Right lobe of liver (tissue), 6 donors: ENCODE measurements at regions not wholly inside any gene's neighbourhood (a gene's known extent, or its start where the extent isn't known, plus 50 kb on each side); places are given as distances from the start of the nearest gene placed in this dataset.

ENCODE experiments used
- ATAC-seq, 4 donors: fragments of 200-7000 bp; cut with Tn5 transposase; one replicate each; pipeline ENCODE4 v1.9.1; 2020; ENCODE audit warnings: mild to moderate bottlenecking in 4 of 4, moderate library complexity in 4 of 4
- DNase-seq, 3 donors: peaks; one replicate each; pipeline ENCODE4 v3.0.0-alpha.2; 2020
- H3K27ac ChIP-seq, 3 donors: fragments of 200-600 bp; one replicate each; pipeline ENCODE4 v1.8.0; 2022
- H3K27me3 ChIP-seq, 2 donors: fragments of 200-600 bp; one replicate each; pipeline ENCODE4 v1.8.0; 2022
- H3K36me3 ChIP-seq, 4 donors: fragments of 200-600 bp; sonication (generic) in 1 of 4; one replicate each; pipeline versions ENCODE4 v1.5.1 to v1.8.0; 2017 to 2022; ENCODE audit warnings: control low read depth in 1 of 4
- H3K4me1 ChIP-seq, 4 donors: fragments of 200-600 bp; sonication (generic) in 1 of 4; one replicate each; pipeline versions ENCODE4 v1.5.1 to v1.8.0; 2017 to 2022; ENCODE audit warnings: control low read depth in 1 of 4
- H3K4me3 ChIP-seq, 3 donors: fragments of 200-600 bp; one replicate each; pipeline ENCODE4 v1.8.0; 2022
- H3K9me3 ChIP-seq, 4 donors: fragments of 200-600 bp; sonication (generic) in 1 of 4; one replicate each; pipeline versions ENCODE4 v1.5.1 to v1.8.0; 2017 to 2022; ENCODE audit warnings: control low read depth in 1 of 4
- POLR2A ChIP-seq: fragments of 450-650 bp; IDR thresholded peaks from one replicate; pipeline ENCODE4 v1.6.1; 2017; ENCODE audit warnings: antibody characterized with exemption, mild to moderate bottlenecking
- WGBS: methylation state at CpG from one replicate; pipeline ENCODE4 v1.1.6; 2018; ENCODE audit warnings: low coverage, low lambda C conversion rate; ENCODE audit not compliant: insufficient coverage; ENCODE audit errors: missing lambda C conversion rate; 5-methylcytosine and 5-hydroxymethylcytosine counted together
- intact Hi-C, 2 donors: fragments of 100-400 bp; cut with DNase I; formaldehyde crosslinking; loops; one replicate each; pipeline versions ENCODE4 v1.11.2 to v1.14.1; 2022
- TF ChIP-seq, protein P1 (sequence below), 4 donors: fragments of 200-600 bp in 3 of 4; fragments of 450-650 bp in 1 of 4; IDR thresholded peaks; one replicate each; pipeline versions ENCODE4 v1.5.1 to v1.8.0; 2016 to 2022; ENCODE audit warnings: antibody characterized with exemption in 4 of 4, mild to moderate bottlenecking in 2 of 4
- donor health status: DM: no; HTN: yes; CAD: no.
- donor health status: DM: no; HTN: no; CAD: no.
- donor health status: DM: no; HTN: no; CAD: no.
- donor health status: DM: no; HTN: yes; CAD: no.
- donor health status: DM: no; HTN: yes; CAD: no.

DNA sequence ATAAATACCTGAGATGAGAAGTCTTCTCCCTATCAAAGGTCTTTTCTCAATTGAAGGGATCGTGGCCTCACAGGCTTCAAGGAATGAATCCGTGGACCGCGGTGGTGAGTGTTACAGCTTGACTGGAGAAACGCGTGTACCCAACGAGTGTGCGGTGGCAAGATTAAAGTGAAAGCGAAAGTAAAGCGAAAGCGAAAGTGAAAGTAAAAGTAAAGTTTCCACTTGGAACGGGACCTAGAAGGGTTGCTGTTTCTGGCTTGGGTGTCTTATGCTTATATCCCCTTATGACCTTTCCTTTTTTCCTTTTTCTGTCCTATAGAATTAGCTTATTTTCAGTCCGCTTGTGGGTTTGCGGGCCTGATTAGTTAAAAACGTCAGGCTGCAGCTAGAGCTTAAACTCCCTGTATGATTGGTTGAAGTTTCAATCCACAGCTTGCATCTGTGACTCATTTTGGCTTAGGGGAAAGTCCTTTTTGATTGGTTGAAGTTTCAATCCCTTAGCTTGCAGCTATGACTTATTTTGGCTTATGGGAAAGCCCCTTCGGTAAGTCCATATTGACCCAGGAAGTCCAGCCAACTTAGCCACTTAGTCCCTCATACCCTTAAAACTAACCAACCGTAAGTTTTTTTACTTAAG, 924.3 kb upstream of the CDH10 start:
- H3K4me3 ChIP-seq: no peak overlapping the region
- H3K27me3 ChIP-seq: no peaks in the 10 kb centered on the region
- no peaks in the 10 kb centered on the region for H3K9me3 ChIP-seq
- H3K4me1 ChIP-seq: no peaks in the 10 kb centered on the region
- ATAC-seq (no peak), DNase-seq (no peak)
- 78% methylated on average over 15 of the region's 17 CpGs for WGBS
- H3K27ac ChIP-seq: no peak overlapping the region
- TF ChIP-seq POLR2A: no peak
- TF ChIP-seq, protein P1, sequence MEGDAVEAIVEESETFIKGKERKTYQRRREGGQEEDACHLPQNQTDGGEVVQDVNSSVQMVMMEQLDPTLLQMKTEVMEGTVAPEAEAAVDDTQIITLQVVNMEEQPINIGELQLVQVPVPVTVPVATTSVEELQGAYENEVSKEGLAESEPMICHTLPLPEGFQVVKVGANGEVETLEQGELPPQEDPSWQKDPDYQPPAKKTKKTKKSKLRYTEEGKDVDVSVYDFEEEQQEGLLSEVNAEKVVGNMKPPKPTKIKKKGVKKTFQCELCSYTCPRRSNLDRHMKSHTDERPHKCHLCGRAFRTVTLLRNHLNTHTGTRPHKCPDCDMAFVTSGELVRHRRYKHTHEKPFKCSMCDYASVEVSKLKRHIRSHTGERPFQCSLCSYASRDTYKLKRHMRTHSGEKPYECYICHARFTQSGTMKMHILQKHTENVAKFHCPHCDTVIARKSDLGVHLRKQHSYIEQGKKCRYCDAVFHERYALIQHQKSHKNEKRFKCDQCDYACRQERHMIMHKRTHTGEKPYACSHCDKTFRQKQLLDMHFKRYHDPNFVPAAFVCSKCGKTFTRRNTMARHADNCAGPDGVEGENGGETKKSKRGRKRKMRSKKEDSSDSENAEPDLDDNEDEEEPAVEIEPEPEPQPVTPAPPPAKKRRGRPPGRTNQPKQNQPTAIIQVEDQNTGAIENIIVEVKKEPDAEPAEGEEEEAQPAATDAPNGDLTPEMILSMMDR (IDR thresholded peaks at IDR 0.05): no peak
- intact Hi-C loops: no loop called here
- H3K36me3 ChIP-seq: no peaks in the 10 kb centered on the region

DNA sequence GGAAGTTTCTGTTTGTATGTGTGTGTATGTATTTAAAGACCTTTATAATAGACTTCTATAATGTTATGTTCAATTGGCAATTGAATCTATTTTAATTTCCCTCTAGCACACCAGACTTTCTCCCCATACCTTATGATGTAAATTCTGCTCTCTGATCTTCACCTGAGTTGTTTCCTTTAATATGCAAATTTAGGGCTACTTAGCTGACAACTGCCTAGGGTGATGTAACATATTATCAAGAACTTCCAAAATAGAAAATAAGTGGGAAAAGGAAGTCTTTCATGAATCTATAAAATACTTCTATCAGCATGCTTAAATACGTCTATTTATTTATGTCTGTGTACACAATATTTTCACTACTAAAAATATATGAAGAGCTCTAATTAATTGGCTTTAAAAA, 923.5 kb upstream of the CDH10 start:
- no peaks in the 10 kb centered on the region for H3K36me3 ChIP-seq
- no peak overlapping the region for H3K27ac ChIP-seq
- TF ChIP-seq, protein P1 (IDR thresholded peaks at IDR 0.05): no peak
- no peak for TF ChIP-seq POLR2A
- H3K4me3 ChIP-seq: no peak overlapping the region
- no peak for ATAC-seq
- 80% methylated on average over 1 of the region's 1 CpG for WGBS
- no peak for DNase-seq
- no peaks in the 10 kb centered on the region for H3K9me3 ChIP-seq
- intact Hi-C loops: no loop called here
- H3K27me3 ChIP-seq: no peaks in the 10 kb centered on the region
- H3K4me1 ChIP-seq: no peaks in the 10 kb centered on the region

DNA sequence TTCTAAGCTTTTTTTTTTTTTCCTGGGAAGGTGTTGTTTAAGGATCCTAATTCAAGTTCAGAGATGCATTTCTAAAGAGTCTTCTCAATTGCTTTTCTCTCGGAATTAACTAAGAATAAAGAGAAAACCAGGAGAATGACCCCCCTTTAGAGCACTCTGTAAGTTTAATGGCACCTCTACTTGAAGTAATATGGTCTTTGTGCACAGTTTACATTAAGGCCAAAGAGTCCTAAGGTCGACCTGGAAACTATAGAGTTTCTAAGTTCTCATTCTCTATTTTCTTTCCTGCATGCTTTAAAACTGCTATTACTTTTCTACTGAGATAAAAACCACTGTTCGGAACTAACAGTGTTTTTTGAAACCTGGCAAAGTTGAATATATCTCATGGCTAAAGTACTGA, 923.1 kb upstream of the CDH10 start:
- DNase-seq (no peak), ATAC-seq (no peak)
- Histone ChIP-seq H3K9me3 (no peaks in the 10 kb centered on the region), H3K4me3 (no peak overlapping the region), H3K36me3 (no peaks in the 10 kb centered on the region), H3K27me3 (no peaks in the 10 kb centered on the region), H3K4me1 (no peaks in the 10 kb centered on the region), H3K27ac (no peak overlapping the region)
- intact Hi-C loops: no loop called here
- WGBS: 37% methylated on average over 3 of the region's 3 CpGs
- TF ChIP-seq, protein P1 (IDR thresholded peaks at IDR 0.05): no peak
- no peak for TF ChIP-seq POLR2A

DNA sequence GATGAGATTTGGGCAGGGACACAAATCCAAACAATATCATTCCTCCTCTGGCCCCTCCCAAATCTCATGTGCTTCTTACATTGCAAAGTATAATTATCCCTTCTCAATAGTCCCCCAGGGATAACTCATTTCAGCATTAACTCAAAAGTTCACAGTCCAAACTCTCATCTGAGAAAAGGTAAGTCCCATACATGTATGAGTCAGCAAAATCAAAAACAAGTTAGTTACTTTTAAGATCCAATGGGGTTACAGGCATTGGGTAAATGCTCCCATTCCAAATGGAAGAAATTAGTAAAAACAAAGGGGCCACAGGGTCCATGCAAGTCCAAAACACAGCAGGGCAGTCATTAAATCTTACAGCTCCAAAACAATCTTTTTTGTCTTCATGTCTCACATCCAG, 917.9 kb upstream of the CDH10 start:
- Histone ChIP-seq H3K27ac (no peak overlapping the region), H3K27me3 (no peaks in the 10 kb centered on the region), H3K36me3 (no peaks in the 10 kb centered on the region), H3K4me3 (no peak overlapping the region), H3K4me1 (no peaks in the 10 kb centered on the region), H3K9me3 (peaks cover 0 to 3% (median 0%) of the 10 kb centered on the region in 4 donors)
- DNase-seq: no peak
- ATAC-seq: no peak
- intact Hi-C loops: no loop called here
- TF ChIP-seq, protein P1 (IDR thresholded peaks at IDR 0.05): no peak
- TF ChIP-seq POLR2A: no peak

DNA sequence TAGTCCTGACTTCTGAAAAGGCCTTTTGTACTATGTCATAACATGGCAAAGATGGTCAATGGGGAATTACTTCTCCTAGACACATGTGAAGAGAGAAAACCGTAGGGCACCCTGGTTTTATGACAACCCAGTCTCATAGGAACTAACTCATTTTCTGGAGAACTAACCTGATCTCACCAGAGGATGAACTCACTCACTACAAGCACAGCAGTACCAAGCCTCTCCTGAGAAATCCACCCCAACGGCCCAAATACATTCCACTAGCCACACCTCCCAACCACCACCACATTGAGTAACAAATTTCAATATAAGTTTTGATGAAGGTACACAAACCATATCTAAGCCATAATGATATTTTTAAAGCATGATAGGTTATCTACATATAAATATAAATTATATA, 909.3 kb upstream of the CDH10 start:
- Histone ChIP-seq H3K9me3 (no peaks in the 10 kb centered on the region), H3K27me3 (no peaks in the 10 kb centered on the region), H3K36me3 (no peaks in the 10 kb centered on the region), H3K27ac (no peak overlapping the region), H3K4me1 (no peaks in the 10 kb centered on the region), H3K4me3 (no peak overlapping the region)
- DNase-seq: no peak
- intact Hi-C loops: no loop called here
- ATAC-seq: no peak
- WGBS: 52% methylated on average over 2 of the region's 2 CpGs
- TF ChIP-seq, protein P1 (IDR thresholded peaks at IDR 0.05): no peak
- TF ChIP-seq POLR2A: no peak
